ENCODE measurements at regions not wholly inside any gene's neighbourhood (a gene's known extent, or its start where the extent isn't known, plus 50 kb on each side); places are given as distances from the start of the nearest gene placed in this dataset.

- H3K36me3 ChIP-seq (ENCODE audit: control insufficient read depth, insufficient read depth, low read length): no peaks in the 10 kb centered on the region
- BruUV-seq (replicated peaks): no TSS peak
- CTCF ChIA-PET: no interaction called here
Observed at GRCh38 chr11:10375280-10375971, 70.6 kb downstream of the ADM start.

GRCh38 chr11:10376061-10376460 is 71.2 kb downstream of the ADM start:
- H3K9me3 Mint-ChIP-seq (ENCODE audit: unreplicated experiment): no peaks in the 10 kb centered on the region
- H3K36me3 Mint-ChIP-seq (ENCODE audit: insufficient read depth, unreplicated experiment): no peaks in the 10 kb centered on the region
- CTCF ChIA-PET: interaction anchor here (0.6 kb wide), 1 partner anchor 107 kb away, joined by 3 read pairs; no protein-coding TSS in a partner anchor
- Histone ChIP-seq H3K36me3 (ENCODE audit: control insufficient read depth, insufficient read depth, low read length) (no peaks in the 10 kb centered on the region), H3K4me1 (peaks cover 5% of the 10 kb centered on the region; the same call in 1 of the 2 replicates), H3K27me3 (replicated peaks; ENCODE audit: control insufficient read depth, insufficient read depth, low read length) (no peaks in the 10 kb centered on the region), H3K9me3 (no peaks in the 10 kb centered on the region), H3K4me3 (ENCODE audit: low read depth, low read length) (no peak overlapping the region)
- DNase-seq: no peak
- BruUV-seq (replicated peaks): no TSS peak
- no peaks in the 10 kb centered on the region for H3K27me3 Mint-ChIP-seq (ENCODE audit: insufficient read depth, unreplicated experiment)
- no peak overlapping the region for H3K4me3 Mint-ChIP-seq (ENCODE audit: unreplicated experiment)
- no peak overlapping the region for H3K27ac Mint-ChIP-seq (ENCODE audit: unreplicated experiment)
- TF ChIP-seq CTCF (IDR thresholded peaks at IDR 0.05; ENCODE audit: insufficient read depth in 1 of 2, low read depth in 1 of 2, low read length in 1 of 2, severe bottlenecking in 1 of 2, unreplicated experiment in 1 of 2): no peak
- intact Hi-C loops (cut with micrococcal nuclease; ENCODE audit: unreplicated experiment): no loop called here
- POLR2A ChIA-PET: interaction anchor here (1.0 kb wide), 1 partner anchor 71 kb away, joined by 12 read pairs; the partner anchor contains the start of gene ADM
- no peaks in the 10 kb centered on the region for H3K4me1 Mint-ChIP-seq (ENCODE audit: low read depth, unreplicated experiment)

More at GRCh38 chr11:10375280-10375971, 70.6 kb downstream of the ADM start:
- no peak for TF ChIP-seq CTCF (IDR thresholded peaks at IDR 0.05; ENCODE audit: insufficient read depth in 1 of 2, low read depth in 1 of 2, low read length in 1 of 2, severe bottlenecking in 1 of 2, unreplicated experiment in 1 of 2)
- Mint-ChIP-seq H3K36me3 (ENCODE audit: insufficient read depth, unreplicated experiment) (no peaks in the 10 kb centered on the region), H3K27ac (ENCODE audit: unreplicated experiment) (no peak overlapping the region), H3K4me3 (ENCODE audit: unreplicated experiment) (no peak overlapping the region), H3K4me1 (ENCODE audit: low read depth, unreplicated experiment) (no peaks in the 10 kb centered on the region), H3K9me3 (ENCODE audit: unreplicated experiment) (peaks cover 1% of the 10 kb centered on the region), H3K27me3 (ENCODE audit: insufficient read depth, unreplicated experiment) (no peaks in the 10 kb centered on the region)
- Histone ChIP-seq H3K9me3 (no peaks in the 10 kb centered on the region), H3K4me3 (ENCODE audit: low read depth, low read length) (no peak overlapping the region), H3K4me1 (peaks cover 5% of the 10 kb centered on the region; the same call in 1 of the 2 replicates), H3K27me3 (replicated peaks; ENCODE audit: control insufficient read depth, insufficient read depth, low read length) (no peaks in the 10 kb centered on the region)
- POLR2A ChIA-PET: interaction anchor here (1.0 kb wide), 1 partner anchor 71 kb away, joined by 12 read pairs; the partner anchor contains the start of gene ADM
- intact Hi-C loops (cut with micrococcal nuclease; ENCODE audit: unreplicated experiment): no loop called here
- no peak for DNase-seq

DNA sequence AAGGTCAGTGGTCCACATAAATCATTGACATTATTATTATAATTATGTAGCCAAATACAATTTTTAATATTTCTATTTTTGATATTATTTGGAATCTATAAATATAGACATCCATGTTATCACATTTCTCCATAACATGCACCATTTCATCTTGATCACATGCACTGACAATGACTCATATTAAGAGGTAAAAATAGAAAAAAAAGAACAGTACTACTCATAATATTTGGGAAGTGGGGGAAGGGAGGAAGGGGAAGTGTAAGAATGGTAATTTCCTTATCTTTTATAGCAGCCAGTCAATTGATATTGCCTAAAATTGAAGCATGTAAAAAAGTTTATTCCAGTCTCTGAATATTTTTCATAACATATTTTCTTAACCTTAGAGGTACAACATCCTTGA is 72.3 kb downstream of the ADM start:
- ChIA-PET CTCF (no interaction called here), POLR2A (no interaction called here)
- H3K36me3 ChIP-seq (ENCODE audit: control insufficient read depth, insufficient read depth, low read length): no peaks in the 10 kb centered on the region
- no peak overlapping the region for H3K27ac Mint-ChIP-seq (ENCODE audit: unreplicated experiment)
- no TSS peak for BruUV-seq (replicated peaks)
- H3K9me3 ChIP-seq: no peaks in the 10 kb centered on the region
- no peak for TF ChIP-seq CTCF (IDR thresholded peaks at IDR 0.05; ENCODE audit: insufficient read depth in 1 of 2, low read depth in 1 of 2, low read length in 1 of 2, severe bottlenecking in 1 of 2, unreplicated experiment in 1 of 2)
- no peaks in the 10 kb centered on the region for H3K36me3 Mint-ChIP-seq (ENCODE audit: insufficient read depth, unreplicated experiment)
- H3K4me3 Mint-ChIP-seq (ENCODE audit: unreplicated experiment): no peak overlapping the region
- no peaks in the 10 kb centered on the region for H3K27me3 Mint-ChIP-seq (ENCODE audit: insufficient read depth, unreplicated experiment)
- H3K9me3 Mint-ChIP-seq (ENCODE audit: unreplicated experiment): peaks cover under 1% of the 10 kb centered on the region
- no peaks in the 10 kb centered on the region for H3K4me1 Mint-ChIP-seq (ENCODE audit: low read depth, unreplicated experiment)
- H3K4me3 ChIP-seq (ENCODE audit: low read depth, low read length): no peak overlapping the region
- no peaks in the 10 kb centered on the region for H3K27me3 ChIP-seq (replicated peaks; ENCODE audit: control insufficient read depth, insufficient read depth, low read length)
- no peak for DNase-seq
- H3K4me1 ChIP-seq: peaks cover 5% of the 10 kb centered on the region; the same call in 1 of the 2 replicates
- intact Hi-C loops (cut with micrococcal nuclease; ENCODE audit: unreplicated experiment): no loop called here

All from Caco-2 (cell line).